Chondrocyte (in vitro differentiated cells): ENCODE measurements at regions not wholly inside any gene's neighbourhood (a gene's known extent, or its start where the extent isn't known, plus 50 kb on each side); places are given as distances from the start of the nearest gene placed in this dataset.

ENCODE experiments used
- DNase-seq: peaks from one replicate; pipeline ENCODE4 v3.0.0; 2021; ENCODE audit warnings: mixed read lengths, low spot score
- H3K27ac Mint-ChIP-seq: one replicate; pipeline ENCODE4 v1.8.0; 2021; ENCODE audit warnings: mild to moderate bottlenecking, moderate library complexity, mixed read lengths; ENCODE audit not compliant: unreplicated experiment
- H3K27me3 Mint-ChIP-seq: 2 replicates; pipeline ENCODE4 v1.8.0; 2021; ENCODE audit warnings: low read depth, mixed read lengths
- H3K36me3 Mint-ChIP-seq: 2 replicates; pipeline ENCODE4 v1.8.0; 2021; ENCODE audit warnings: low read depth, mixed read lengths
- H3K4me1 Mint-ChIP-seq: 2 replicates; pipeline ENCODE4 v1.8.0; 2021; ENCODE audit warnings: low read depth, mild to moderate bottlenecking, mixed read lengths
- H3K4me3 Mint-ChIP-seq: one replicate; pipeline ENCODE4 v1.8.0; 2021; ENCODE audit warnings: mild to moderate bottlenecking, moderate library complexity, mixed read lengths; ENCODE audit not compliant: unreplicated experiment
- H3K9me3 Mint-ChIP-seq: 2 replicates; pipeline ENCODE4 v1.8.0; 2021; ENCODE audit warnings: low read depth, mixed read lengths
- TF ChIP-seq, protein P1 (sequence below): fragments of 200-600 bp; sonication (generic); IDR thresholded peaks from 2 replicates; pipeline ENCODE4 v1.5.0; 2021; ENCODE audit warnings: antibody characterized with exemption, mild to moderate bottlenecking, moderate library complexity

DNA sequence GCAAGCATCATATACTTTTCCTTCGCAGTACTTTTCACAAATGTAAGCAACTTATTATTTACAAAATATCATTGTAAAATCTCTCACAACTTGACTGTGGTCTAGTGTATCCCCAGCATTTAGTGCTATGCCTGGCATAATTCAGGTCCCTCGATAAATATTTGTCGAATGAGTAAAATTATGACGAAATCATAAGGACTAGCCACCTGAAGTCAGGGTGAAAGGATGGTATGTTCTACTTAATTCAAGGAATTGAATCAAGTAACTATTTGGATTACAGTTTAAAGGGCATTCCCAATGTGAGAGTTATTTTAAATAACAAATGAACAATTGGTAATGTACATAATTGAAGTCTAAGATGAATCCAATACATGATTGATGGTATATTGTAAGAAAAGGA, 393.0 kb upstream of the SLC35B3 start:
- Mint-ChIP-seq H3K36me3 (peaks cover 1% of the 10 kb centered on the region), H3K9me3 (no peaks in the 10 kb centered on the region), H3K27ac (no peak overlapping the region), H3K27me3 (no peaks in the 10 kb centered on the region), H3K4me3 (no peak overlapping the region), H3K4me1 (peaks cover 23% of the 10 kb centered on the region)
- TF ChIP-seq, protein P1, sequence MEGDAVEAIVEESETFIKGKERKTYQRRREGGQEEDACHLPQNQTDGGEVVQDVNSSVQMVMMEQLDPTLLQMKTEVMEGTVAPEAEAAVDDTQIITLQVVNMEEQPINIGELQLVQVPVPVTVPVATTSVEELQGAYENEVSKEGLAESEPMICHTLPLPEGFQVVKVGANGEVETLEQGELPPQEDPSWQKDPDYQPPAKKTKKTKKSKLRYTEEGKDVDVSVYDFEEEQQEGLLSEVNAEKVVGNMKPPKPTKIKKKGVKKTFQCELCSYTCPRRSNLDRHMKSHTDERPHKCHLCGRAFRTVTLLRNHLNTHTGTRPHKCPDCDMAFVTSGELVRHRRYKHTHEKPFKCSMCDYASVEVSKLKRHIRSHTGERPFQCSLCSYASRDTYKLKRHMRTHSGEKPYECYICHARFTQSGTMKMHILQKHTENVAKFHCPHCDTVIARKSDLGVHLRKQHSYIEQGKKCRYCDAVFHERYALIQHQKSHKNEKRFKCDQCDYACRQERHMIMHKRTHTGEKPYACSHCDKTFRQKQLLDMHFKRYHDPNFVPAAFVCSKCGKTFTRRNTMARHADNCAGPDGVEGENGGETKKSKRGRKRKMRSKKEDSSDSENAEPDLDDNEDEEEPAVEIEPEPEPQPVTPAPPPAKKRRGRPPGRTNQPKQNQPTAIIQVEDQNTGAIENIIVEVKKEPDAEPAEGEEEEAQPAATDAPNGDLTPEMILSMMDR, result no peak
- no peak for DNase-seq

DNA sequence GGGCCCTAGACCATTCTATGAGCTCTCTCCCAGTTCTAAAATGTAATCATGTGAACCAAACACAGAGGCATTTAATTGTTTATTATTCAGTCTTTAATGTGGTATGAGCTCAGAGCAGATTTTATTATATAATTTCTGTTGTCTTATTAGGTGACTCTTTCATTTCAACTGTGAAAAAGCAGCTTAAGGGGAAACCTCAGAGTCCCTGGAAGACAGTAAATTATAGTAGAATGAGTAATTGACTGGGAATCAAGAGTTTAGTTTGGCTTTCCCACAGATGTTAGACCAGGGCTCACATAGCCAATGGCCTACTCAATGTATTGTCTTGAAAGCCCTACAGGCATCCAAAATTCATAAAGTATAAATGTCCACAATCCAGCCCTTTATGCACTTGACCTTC, 390.4 kb upstream of the SLC35B3 start:
- Mint-ChIP-seq H3K4me3 (no peak overlapping the region), H3K4me1 (peaks cover 32% of the 10 kb centered on the region), H3K27me3 (no peaks in the 10 kb centered on the region), H3K9me3 (peaks cover 7% of the 10 kb centered on the region), H3K27ac (no peak overlapping the region), H3K36me3 (peaks cover 1% of the 10 kb centered on the region)
- TF ChIP-seq, protein P1, result no peak
- DNase-seq, result no peak

DNA sequence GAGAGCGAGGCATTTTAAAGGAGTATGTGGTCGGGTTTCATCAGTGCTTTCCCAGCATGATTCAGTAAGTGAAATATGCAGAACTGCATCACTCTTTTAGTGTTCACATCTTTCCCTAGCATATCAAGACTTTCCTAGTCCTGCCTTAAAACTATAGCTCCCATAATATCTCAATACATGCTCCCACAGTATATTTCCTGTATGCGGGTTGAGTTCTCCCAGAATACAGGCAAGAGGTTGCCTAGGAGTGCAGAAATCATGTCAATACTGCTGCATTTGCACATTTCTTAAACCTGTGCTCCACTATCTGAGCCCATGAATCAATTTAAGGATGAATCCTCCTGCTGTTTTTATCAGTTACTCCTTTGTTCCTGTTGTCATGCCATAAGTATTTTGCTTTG, 386.6 kb upstream of the SLC35B3 start:
- no peaks in the 10 kb centered on the region for H3K36me3 Mint-ChIP-seq
- TF ChIP-seq, protein P1, result no peak
- H3K27ac Mint-ChIP-seq, result peak overlapping the region; percentile 68
- H3K9me3 Mint-ChIP-seq, result peaks cover 7% of the 10 kb centered on the region
- DNase-seq, result no peak
- no peak overlapping the region for H3K4me3 Mint-ChIP-seq
- H3K27me3 Mint-ChIP-seq, result no peaks in the 10 kb centered on the region
- H3K4me1 Mint-ChIP-seq, result peaks cover 29% of the 10 kb centered on the region

DNA sequence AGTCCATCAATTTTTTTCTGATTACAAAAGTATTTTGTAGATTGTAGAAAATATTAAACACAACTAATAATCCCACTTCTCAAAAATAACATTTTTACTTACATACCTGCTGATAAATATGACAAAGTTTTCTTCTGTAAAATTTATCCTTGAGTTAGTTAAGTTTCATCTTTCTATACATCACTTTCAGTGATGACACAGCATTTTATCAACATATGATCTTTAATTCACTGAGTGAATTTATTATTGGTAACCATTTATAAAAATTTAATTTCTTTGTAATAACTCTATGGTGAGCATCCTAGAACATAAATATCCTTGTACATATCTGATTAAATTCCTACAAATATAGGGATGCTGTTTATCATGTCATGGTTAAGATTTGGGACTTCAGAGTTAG, 385.0 kb upstream of the SLC35B3 start:
- Mint-ChIP-seq H3K27me3 (no peaks in the 10 kb centered on the region), H3K36me3 (no peaks in the 10 kb centered on the region), H3K4me3 (no peak overlapping the region), H3K4me1 (peaks cover 22% of the 10 kb centered on the region), H3K27ac (no peak overlapping the region), H3K9me3 (peaks cover 7% of the 10 kb centered on the region)
- TF ChIP-seq, protein P1, result no peak
- DNase-seq, result no peak

DNA sequence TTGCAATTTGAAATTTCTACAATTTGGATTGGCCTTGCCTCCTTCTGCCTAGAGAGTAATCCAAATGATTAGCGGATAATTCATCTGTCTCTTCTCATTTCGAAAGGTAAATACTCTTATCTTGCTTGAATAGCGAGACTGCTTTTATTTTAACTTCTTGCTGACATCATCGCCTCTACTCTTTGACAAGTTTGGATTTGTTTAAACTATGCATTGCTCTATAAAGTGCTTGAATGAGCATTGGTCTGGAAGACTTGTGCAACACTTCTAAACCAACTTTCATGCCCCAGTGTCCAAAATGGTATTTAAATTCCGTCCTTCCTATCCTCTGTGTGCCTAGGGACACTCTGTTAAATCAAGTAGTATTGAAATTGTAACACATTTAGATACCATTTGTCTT, 384.1 kb upstream of the SLC35B3 start:
- TF ChIP-seq, protein P1, result no peak
- Mint-ChIP-seq H3K9me3 (peaks cover 7% of the 10 kb centered on the region), H3K27ac (no peak overlapping the region), H3K4me1 (peaks cover 15% of the 10 kb centered on the region), H3K4me3 (no peak overlapping the region), H3K36me3 (peaks cover 1% of the 10 kb centered on the region), H3K27me3 (no peaks in the 10 kb centered on the region)
- DNase-seq, result no peak
